Vagina (tissue), 2 donors: ENCODE measurements at regions not wholly inside any gene's neighbourhood (a gene's known extent, or its start where the extent isn't known, plus 50 kb on each side); places are given as distances from the start of the nearest gene placed in this dataset.

Source experiments
- POLR2A ChIP-seq, 2 donors: fragments of 450-650 bp; IDR thresholded peaks; one replicate each; pipeline ENCODE4 v1.6.1; 2017; ENCODE audit warnings: antibody characterized with exemption in 2 of 2, mild to moderate bottlenecking in 2 of 2, moderate library complexity in 2 of 2
- TF ChIP-seq, protein P1 (sequence below), 3 experiments: fragments of 450-650 bp in 2 of 3; fragments of 200-600 bp in 1 of 3; sonication (generic) in 1 of 3; IDR thresholded peaks; one replicate each; pipeline ENCODE4 v1.5.1; 2017 to 2019; ENCODE audit warnings: antibody characterized with exemption in 3 of 3, mild to moderate bottlenecking in 2 of 3, moderate library complexity in 2 of 3

DNA sequence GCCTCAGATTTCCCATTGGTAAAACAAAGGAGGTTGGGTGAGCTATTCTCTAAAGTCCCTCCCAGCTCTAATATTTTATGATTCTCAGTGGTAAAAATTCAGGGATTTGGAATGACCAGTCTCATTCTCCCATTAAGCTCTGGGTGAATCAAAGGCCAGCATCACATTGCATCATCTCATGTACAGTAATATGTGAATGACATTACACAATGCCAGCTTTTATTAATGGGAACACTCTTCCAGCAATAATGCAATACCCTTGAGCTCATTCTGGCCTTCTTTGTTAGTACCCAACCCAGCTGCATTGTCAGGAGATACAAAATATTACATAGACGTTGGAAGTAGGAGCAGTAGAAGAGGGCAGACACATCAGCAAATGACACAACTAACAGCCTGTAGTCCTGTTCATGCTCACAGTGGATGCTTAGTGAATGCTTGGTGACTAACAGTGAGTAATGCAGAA lies 100.0 kb upstream of the EGR2 start:
- TF ChIP-seq, protein P1, sequence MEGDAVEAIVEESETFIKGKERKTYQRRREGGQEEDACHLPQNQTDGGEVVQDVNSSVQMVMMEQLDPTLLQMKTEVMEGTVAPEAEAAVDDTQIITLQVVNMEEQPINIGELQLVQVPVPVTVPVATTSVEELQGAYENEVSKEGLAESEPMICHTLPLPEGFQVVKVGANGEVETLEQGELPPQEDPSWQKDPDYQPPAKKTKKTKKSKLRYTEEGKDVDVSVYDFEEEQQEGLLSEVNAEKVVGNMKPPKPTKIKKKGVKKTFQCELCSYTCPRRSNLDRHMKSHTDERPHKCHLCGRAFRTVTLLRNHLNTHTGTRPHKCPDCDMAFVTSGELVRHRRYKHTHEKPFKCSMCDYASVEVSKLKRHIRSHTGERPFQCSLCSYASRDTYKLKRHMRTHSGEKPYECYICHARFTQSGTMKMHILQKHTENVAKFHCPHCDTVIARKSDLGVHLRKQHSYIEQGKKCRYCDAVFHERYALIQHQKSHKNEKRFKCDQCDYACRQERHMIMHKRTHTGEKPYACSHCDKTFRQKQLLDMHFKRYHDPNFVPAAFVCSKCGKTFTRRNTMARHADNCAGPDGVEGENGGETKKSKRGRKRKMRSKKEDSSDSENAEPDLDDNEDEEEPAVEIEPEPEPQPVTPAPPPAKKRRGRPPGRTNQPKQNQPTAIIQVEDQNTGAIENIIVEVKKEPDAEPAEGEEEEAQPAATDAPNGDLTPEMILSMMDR (IDR thresholded peaks at IDR 0.05), result no peak
- TF ChIP-seq POLR2A (IDR thresholded peaks at IDR 0.05), result no peak
